ENCODE measurements at regions not wholly inside any gene's neighbourhood (a gene's known extent, or its start where the extent isn't known, plus 50 kb on each side); places are given as distances from the start of the nearest gene placed in this dataset.

GRCh38 chrX:20363275-20363674 lies 96.6 kb upstream of the RPS6KA3 start:
- DNase-seq: no peak
- H3K36me3 ChIP-seq (replicated peaks; ENCODE audit: control insufficient read depth, insufficient read depth, low read length): no peaks in the 10 kb centered on the region
- H3K27me3 ChIP-seq (ENCODE audit: control insufficient read depth, insufficient read depth, low read length): no peaks in the 10 kb centered on the region
- no peak overlapping the region for H3K4me3 ChIP-seq (ENCODE audit: insufficient read depth, low read depth, low read length)

- Histone ChIP-seq H3K4me3 (ENCODE audit: insufficient read depth, low read depth, low read length) (no peak overlapping the region), H3K36me3 (replicated peaks; ENCODE audit: control insufficient read depth, insufficient read depth, low read length) (no peaks in the 10 kb centered on the region), H3K27me3 (ENCODE audit: control insufficient read depth, insufficient read depth, low read length) (no peaks in the 10 kb centered on the region)
- no peak for DNase-seq
These were observed 95.9 kb upstream of the RPS6KA3 start for GRCh38 chrX:20362268-20363267.

DNA sequence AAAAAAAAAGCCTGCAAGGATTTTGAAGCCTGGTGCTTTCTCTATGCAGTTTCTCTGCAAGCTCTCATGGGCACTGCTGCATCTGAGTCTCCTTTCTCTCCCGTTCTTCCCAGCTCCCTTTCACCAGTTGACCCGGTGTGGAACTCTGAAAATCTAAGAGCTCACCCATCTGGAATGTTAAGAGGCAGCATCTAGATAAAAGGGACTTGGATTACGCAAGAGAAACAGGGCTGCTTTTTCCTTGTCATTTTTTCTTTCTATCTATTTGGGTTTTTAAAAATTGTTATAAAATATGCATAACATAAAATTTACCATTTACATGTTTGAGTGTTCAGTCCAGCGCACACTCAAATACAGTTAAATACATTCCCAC lies 95.2 kb upstream of the RPS6KA3 start:
- peak; percentile 15 for DNase-seq
- no peaks in the 10 kb centered on the region for H3K27me3 ChIP-seq (ENCODE audit: control insufficient read depth, insufficient read depth, low read length)
- no peaks in the 10 kb centered on the region for H3K36me3 ChIP-seq (replicated peaks; ENCODE audit: control insufficient read depth, insufficient read depth, low read length)
- no peak overlapping the region for H3K4me3 ChIP-seq (ENCODE audit: insufficient read depth, low read depth, low read length)

GRCh38 chrX:20361081-20361889 lies 94.6 kb upstream of the RPS6KA3 start:
- Histone ChIP-seq H3K36me3 (replicated peaks; ENCODE audit: control insufficient read depth, insufficient read depth, low read length) (no peaks in the 10 kb centered on the region), H3K4me3 (ENCODE audit: insufficient read depth, low read depth, low read length) (no peak overlapping the region), H3K27me3 (ENCODE audit: control insufficient read depth, insufficient read depth, low read length) (no peaks in the 10 kb centered on the region)
- no peak for DNase-seq

DNA sequence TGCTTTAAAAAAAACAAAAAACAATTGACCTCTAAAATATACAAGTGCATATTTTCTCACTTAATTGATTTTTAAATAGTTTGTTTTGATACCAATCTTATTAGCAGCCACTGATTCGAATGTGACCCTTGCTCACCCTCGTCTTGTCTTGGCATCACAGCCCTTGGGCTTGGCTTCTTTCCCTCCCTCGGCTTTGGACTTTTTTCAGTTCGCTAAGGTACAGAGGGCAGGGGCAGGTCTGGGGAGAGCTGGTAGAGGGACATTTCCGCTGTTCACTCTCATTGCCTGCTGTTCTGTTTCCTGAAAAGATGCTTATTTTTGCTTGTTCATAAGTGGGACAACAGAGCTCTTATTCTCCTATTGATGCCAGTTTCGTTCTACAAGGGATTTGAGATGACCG lies 88.5 kb upstream of the RPS6KA3 start:
- Histone ChIP-seq H3K27me3 (ENCODE audit: control insufficient read depth, insufficient read depth, low read length) (no peaks in the 10 kb centered on the region), H3K4me3 (ENCODE audit: insufficient read depth, low read depth, low read length) (no peak overlapping the region), H3K36me3 (replicated peaks; ENCODE audit: control insufficient read depth, insufficient read depth, low read length) (no peaks in the 10 kb centered on the region)
- DNase-seq: no peak

DNA sequence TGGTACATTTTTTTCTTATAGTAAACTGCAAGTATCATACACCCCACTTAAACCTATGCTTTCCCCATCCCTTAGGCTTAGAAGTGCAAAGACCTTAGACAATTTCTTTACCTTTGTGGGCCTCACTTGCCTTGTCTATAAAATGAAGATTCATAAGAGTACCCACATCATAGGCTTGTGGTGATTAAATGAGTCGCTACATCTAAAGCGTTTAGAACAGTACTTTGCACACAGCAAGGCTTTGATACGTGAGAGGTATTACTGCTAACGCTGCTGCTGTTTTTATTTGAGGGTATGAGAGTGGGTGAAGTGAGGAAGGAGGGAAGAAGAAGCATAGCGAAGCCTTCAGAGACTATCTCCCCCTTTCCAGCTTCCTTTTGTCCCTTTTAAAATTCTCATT lies 87.8 kb upstream of the RPS6KA3 start:
- DNase-seq: no peak
- no peaks in the 10 kb centered on the region for H3K27me3 ChIP-seq (ENCODE audit: control insufficient read depth, insufficient read depth, low read length)
- no peaks in the 10 kb centered on the region for H3K36me3 ChIP-seq (replicated peaks; ENCODE audit: control insufficient read depth, insufficient read depth, low read length)
- no peak overlapping the region for H3K4me3 ChIP-seq (ENCODE audit: insufficient read depth, low read depth, low read length)

DNA sequence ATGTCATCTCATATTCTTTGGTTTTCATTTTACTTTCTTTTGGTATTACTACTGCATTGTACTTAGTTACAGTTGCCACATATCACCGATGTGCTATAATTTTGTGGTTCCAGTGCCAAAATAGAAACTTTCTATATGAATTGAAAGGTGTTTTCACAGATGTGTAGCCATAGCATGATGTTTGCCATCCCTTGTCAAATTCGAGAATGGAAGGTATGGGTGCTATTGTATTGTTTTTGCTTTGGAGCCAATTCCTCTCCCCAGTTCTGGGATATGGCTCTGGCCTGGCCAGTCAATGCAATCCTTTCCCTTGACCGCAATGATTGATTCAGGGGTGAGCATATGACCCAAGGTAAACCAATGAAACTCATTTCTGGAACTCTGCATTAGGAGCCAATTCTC lies 86.2 kb upstream of the RPS6KA3 start:
- H3K36me3 ChIP-seq (replicated peaks; ENCODE audit: control insufficient read depth, insufficient read depth, low read length): no peaks in the 10 kb centered on the region
- H3K4me3 ChIP-seq (ENCODE audit: insufficient read depth, low read depth, low read length): no peak overlapping the region
- H3K27me3 ChIP-seq (ENCODE audit: control insufficient read depth, insufficient read depth, low read length): no peaks in the 10 kb centered on the region
- no peak for DNase-seq

DNA sequence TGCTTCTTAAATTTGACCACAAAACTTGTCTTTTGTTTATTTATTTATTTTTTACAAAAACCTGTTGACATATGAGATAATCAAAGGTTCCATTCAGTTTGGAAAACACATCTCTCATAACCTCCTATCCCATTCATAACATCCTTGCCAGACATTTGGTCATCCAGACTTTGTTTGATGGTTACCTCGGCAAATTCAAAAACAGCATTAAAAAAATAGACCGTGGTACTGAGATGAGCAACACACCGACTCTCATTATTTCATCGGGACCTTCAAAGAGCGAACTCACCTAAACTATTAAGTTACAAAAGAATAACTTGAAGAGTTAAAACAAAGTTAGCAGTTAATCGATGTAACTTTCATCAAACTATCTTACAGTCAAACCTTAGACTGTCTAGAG lies 85.8 kb upstream of the RPS6KA3 start:
- no peak for DNase-seq
- H3K36me3 ChIP-seq (replicated peaks; ENCODE audit: control insufficient read depth, insufficient read depth, low read length): no peaks in the 10 kb centered on the region
- H3K27me3 ChIP-seq (ENCODE audit: control insufficient read depth, insufficient read depth, low read length): no peaks in the 10 kb centered on the region
- H3K4me3 ChIP-seq (ENCODE audit: insufficient read depth, low read depth, low read length): no peak overlapping the region

DNA sequence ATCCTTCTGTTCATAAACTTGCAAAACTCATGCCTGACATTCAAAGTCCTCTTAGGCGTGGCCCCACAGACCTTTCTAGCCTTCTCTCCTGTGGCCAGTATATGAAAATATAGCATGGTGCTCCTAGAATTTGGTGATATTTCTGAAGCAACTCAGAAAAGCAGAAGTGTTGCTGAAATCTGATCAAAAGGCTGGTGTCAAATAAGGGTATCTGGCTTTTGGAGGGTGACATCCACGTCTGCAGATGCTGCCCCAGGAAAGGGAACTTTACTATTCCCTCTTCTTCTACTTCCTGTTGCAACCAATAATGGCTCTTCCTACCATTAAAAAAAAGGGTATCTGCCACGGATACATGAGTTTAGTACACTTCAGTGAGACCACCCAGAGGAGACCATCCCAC lies 83.9 kb upstream of the RPS6KA3 start:
- H3K4me3 ChIP-seq (ENCODE audit: insufficient read depth, low read depth, low read length): no peak overlapping the region
- no peaks in the 10 kb centered on the region for H3K36me3 ChIP-seq (replicated peaks; ENCODE audit: control insufficient read depth, insufficient read depth, low read length)

GRCh38 chrX:20348139-20348538 lies 81.4 kb upstream of the RPS6KA3 start:
- H3K36me3 ChIP-seq (replicated peaks; ENCODE audit: control insufficient read depth, insufficient read depth, low read length): no peaks in the 10 kb centered on the region
- H3K27me3 ChIP-seq (ENCODE audit: control insufficient read depth, insufficient read depth, low read length): no peaks in the 10 kb centered on the region
- H3K4me3 ChIP-seq (ENCODE audit: insufficient read depth, low read depth, low read length): no peak overlapping the region
- no peak for DNase-seq

More for the DNA sequence above, 83.9 kb upstream of the RPS6KA3 start:
- DNase-seq: no peak
- no peaks in the 10 kb centered on the region for H3K27me3 ChIP-seq (ENCODE audit: control insufficient read depth, insufficient read depth, low read length)

DNA sequence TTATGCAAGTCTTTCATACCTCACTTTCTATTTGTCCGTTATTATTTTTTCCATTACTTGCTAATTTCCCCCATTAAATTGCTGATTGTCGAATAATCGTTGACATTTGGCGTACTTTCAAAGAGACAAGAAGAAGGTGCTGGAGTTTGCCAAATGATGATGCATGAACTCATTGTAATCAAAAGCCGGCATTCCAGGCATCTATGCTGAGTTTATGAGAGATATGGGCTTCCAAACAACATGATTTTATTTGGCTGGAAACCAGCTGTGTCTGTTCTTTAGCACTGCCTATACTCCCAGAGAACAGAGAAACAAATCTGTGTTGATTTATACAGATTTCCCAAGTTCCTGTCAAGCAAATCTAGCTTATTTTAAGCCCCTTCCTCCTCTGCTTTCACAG lies 80.8 kb upstream of the RPS6KA3 start:
- no peak overlapping the region for H3K4me3 ChIP-seq (ENCODE audit: insufficient read depth, low read depth, low read length)
- no peaks in the 10 kb centered on the region for H3K36me3 ChIP-seq (replicated peaks; ENCODE audit: control insufficient read depth, insufficient read depth, low read length)
- DNase-seq: no peak
- H3K27me3 ChIP-seq (ENCODE audit: control insufficient read depth, insufficient read depth, low read length): no peaks in the 10 kb centered on the region

DNA sequence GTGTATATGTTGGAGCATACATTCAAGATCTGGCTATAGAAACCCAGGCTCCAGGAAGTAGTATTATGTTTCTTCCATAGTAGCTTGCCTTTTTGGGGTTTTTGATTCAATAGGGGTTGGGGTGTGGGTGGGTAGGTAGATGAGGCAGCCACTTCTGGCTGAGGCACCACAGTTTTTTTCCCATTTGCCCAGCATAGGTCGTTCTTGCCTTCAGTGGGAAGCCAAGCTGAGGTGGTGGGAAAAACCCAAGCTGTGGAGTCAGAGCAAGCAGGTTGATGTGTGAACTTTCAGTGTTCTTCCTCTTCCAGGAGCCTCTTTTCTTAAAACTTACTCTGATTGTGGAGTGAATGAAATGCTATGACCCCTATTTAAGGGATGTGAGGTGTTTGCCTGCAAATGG lies 67.0 kb upstream of the RPS6KA3 start:
- no peak overlapping the region for H3K4me3 ChIP-seq (ENCODE audit: insufficient read depth, low read depth, low read length)

DNA sequence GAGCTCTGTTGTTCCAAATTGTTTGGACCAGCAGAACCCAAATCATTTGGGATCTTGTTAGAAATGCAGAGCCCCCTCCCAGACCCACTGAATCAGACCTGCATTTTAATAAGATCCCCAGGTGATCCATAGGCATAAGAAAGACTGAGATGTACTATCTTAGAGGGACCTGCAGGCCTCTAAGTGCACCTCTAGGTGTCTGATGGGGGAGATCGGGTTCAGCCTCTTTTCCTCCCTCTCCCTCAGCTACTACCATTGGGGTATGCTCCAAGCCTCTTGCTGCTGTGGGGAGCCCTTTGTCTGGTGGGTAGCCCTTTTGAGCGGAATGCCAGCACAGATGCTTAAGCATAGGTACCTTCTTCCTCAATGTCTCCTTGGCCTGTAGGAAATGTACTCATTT lies 63.8 kb upstream of the RPS6KA3 start:
- H3K27me3 ChIP-seq (ENCODE audit: control insufficient read depth, insufficient read depth, low read length): peaks cover 3% of the 10 kb centered on the region
- no peak for DNase-seq
- H3K4me3 ChIP-seq (ENCODE audit: insufficient read depth, low read depth, low read length): no peak overlapping the region

More for the DNA sequence above, 67.0 kb upstream of the RPS6KA3 start:
- Histone ChIP-seq H3K36me3 (replicated peaks; ENCODE audit: control insufficient read depth, insufficient read depth, low read length) (no peaks in the 10 kb centered on the region), H3K27me3 (ENCODE audit: control insufficient read depth, insufficient read depth, low read length) (peaks cover 3% of the 10 kb centered on the region)
- no peak for DNase-seq

GRCh38 chrX:20329435-20329834 lies 62.7 kb upstream of the RPS6KA3 start:
- no peaks in the 10 kb centered on the region for H3K36me3 ChIP-seq (replicated peaks; ENCODE audit: control insufficient read depth, insufficient read depth, low read length)
- no peak overlapping the region for H3K4me3 ChIP-seq (ENCODE audit: insufficient read depth, low read depth, low read length)
- peaks cover 3% of the 10 kb centered on the region for H3K27me3 ChIP-seq (ENCODE audit: control insufficient read depth, insufficient read depth, low read length)
- DNase-seq: no peak

More for the DNA sequence above, 63.8 kb upstream of the RPS6KA3 start:
- H3K36me3 ChIP-seq (replicated peaks; ENCODE audit: control insufficient read depth, insufficient read depth, low read length): no peaks in the 10 kb centered on the region
